ENCODE measurements at regions not wholly inside any gene's neighbourhood (a gene's known extent, or its start where the extent isn't known, plus 50 kb on each side); places are given as distances from the start of the nearest gene placed in this dataset.

DNA sequence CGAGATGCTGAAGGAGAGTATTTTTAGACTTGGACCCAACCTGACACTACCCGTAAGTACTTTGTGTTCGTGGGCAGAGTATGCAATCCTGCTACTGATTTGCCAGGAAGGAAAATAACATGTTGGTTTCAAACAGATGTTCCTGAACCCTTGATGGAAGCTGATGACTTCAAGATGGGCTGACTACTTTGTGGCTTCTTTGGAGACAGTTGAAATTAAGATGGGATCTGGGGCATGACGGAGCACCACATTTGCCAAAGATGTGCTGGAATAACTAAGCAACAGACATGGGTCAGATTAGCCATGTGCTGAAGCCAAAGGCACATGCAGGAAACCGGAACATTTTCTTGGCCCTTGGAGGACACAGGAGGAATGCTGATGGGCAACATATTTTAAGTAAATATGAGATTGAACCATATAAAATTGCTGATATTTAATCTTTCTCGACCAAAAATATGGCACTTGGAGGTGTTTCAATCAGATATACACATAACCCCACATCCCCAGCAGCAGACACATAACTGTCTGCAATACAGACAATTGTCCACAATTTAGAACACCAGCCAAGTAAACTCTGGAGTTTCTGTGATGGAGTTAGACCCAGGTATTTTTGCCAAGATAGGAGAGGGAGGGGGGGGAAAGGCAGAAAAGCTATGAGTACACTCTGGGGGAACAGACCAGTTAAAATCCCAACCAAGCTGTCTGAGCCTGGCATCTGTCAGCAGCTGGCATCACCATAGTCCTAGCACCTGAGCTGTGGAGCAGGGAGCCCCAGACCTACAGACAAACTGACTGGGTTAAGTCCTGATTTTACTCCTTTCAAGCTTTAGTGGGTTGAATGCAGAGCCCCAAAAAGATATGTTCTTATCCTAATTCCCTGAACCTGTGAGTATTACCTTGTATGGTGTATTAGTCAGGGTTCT lies 329.4 kb upstream of the CDH5 start:
- TF ChIP-seq EZH2 (IDR thresholded peaks at IDR 0.05) = no peak
- TF ChIP-seq POLR2AphosphoS5 (IDR thresholded peaks at IDR 0.05; ENCODE audit: borderline replicate concordance, low read depth, low read length) = no peak
